CD1c-positive myeloid dendritic cell (primary cell): ENCODE measurements at regions not wholly inside any gene's neighbourhood (a gene's known extent, or its start where the extent isn't known, plus 50 kb on each side); places are given as distances from the start of the nearest gene placed in this dataset.
"Not testable (repeated sequence)": the region's sequence is repeated elsewhere in the genome, so short reads cannot be mapped to it uniquely, and the experiment has no call there.

Source experiments
- DNase-seq: peaks from one replicate; pipeline ENCODE4 v3.0.0-alpha.2; 2016; ENCODE audit errors: extremely low spot score

DNA sequence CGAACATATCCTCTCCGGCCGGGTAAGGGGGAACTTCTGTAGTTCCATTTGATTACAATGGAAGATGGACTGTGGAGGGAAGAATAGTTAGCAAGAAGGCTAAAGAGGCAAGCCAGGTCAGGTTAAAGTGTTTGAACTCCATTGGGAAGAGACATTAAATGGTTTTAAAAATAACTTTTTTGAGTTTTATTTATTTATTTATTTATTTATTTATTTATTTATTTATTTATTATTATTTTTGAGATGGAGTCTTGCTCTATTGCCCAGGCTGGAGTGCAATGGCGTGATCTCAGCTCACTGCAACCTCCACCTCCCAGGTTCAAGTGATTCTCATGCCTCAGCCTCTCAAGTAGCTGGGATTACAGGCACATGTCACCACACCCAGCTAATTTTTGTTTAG is 441.9 kb downstream of the TOX3 start:
- DNase-seq: not testable (repeated sequence)

DNA sequence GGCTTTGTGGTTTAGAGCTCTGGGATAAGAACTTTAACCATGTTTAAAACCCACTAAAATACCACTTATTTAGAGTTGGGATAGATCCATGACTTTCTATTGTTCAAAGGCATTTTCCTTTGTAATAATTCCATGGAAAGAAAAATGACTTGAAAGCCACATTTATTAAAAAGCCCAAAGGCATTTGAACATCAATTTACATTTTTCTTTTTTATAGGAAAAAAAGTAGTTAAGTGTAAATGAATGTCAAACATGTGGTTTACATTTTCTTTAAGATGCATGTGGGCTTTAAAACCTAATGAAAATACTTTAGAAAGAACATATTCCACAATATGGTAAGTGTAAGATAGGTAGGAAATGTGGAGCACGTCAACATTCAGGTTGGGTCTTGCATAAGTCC is 443.2 kb downstream of the TOX3 start:
- DNase-seq: no peak

DNA sequence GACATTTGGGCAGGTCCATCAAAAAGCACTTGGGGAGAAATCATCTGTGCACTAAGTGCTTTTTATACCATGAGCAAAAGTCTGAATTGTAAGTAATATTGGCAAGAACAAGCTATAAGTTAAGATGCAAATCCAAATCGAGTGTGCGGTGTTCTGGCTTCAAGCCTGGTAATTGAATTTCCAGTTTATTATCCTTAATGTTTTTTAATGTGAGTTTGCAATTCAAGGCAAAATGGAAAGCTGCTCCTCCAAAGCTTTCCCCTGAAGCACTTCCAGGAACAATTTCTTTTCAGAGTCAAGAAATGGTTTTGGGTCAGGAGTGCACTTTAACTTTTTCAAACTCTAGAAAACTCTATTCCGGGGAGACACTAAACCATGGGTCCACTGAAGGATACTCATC is 445.7 kb downstream of the TOX3 start:
- no peak for DNase-seq

DNA sequence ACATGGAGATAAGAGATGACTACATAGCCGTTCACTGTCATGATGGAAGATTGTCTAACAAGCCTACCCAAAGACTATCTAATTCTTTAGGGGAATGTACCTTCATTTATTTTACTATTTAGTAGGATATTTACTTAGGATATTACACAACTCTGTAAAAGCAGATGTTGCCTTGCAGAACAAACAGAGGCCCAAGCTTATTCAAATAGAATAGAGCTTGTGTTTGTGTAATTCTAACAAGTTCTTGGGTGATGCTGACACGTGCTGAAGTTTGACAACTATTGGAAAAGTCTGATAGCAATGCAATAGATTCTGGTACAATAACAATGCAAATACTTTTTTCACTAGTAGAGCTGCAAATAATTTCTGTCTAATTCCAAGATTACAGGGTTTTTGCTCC is 447.6 kb downstream of the TOX3 start:
- no peak for DNase-seq

DNA sequence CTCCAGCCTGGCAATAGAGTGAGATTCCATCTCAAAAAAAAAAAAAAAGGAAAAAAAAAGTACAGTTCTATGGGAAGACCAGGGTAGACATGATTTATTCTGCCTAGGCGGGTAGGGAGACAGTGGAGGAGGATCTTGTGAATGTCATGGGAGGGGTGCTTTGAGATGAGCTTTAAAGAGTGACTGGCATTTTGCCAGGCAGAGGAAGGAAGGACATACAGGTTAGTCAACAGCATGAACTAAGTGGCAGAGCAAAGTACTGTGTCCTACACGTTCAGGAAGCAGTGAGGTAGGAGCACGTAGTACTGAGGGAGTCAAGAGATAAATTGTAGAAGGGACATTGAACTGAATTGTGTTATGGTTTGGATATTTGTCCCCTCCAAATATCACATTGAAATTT is 451.5 kb downstream of the TOX3 start:
- DNase-seq: no peak

DNA sequence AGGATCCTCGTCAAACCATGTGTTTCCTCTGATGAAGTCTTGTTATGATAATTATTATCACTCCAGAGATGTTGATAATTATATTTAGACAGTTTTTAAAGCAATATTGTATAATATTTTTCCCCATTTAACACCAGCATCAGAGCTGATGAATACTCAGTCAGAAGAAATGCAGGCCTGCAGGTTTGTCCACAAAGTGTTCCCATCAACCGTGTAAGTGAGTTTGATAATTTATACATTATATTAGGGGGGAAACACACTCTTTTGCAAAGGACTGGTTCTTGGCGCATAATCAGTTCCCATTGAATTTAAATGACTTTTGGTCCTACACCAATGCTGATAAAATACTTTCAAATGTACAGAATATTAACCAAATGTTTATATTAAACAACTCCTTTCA is 454.8 kb downstream of the TOX3 start:
- no peak for DNase-seq

DNA sequence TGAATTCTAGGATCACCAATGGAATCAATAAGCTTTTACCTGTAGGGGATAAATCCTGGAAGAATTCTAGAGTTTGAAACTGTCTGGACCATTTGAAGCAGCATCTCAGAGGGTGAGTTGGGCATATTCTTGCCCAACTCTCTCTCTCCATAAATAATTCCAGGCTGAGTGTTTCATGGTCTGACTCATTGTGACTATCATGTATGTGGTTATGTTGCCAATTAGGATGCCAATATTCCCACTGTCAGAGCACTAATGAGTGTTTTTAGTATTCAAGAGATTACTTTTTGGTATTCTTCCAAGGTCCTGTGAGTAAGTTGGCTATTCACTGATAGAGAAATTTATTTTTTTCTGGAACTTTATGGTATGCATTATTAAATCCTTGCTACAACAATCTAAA is 456.9 kb downstream of the TOX3 start:
- DNase-seq: no peak

DNA sequence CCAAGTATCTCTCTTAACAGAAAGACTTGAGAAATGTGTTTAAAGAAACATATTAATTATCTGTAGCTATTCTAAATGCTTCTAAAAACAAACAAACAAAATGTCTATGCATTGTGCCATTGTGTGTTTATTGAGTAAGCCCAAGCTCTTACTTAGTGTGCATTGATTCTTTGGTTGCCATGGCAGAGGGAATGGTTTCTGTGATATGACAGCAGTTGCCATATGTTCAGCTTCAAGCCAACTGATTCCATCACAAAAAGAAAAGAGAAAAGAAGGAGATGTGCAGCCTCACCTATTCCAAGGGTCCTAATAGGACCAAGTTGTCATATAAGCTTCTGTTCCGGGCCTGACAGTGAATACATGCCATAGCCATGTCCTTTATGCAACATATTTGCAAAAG is 457.5 kb downstream of the TOX3 start:
- no peak for DNase-seq

DNA sequence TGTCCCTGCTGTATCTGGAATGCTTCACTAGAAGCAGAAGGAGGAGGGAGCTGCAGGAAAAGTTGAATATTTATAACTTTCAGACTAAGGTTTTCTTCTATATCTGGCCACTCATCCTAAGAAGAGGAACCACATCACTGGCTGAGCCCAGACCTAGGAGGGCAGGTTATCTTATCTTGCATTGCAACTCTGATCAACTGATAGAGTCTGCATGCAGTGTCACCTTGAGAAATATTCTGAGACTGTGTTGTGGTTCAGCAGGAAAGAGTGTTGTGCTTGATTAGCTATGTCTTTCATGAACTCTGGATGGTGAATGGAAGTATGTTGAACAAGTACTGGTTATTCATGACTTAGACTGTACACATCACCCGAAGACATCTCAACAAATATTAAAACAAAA is 460.0 kb downstream of the TOX3 start:
- DNase-seq: no peak

DNA sequence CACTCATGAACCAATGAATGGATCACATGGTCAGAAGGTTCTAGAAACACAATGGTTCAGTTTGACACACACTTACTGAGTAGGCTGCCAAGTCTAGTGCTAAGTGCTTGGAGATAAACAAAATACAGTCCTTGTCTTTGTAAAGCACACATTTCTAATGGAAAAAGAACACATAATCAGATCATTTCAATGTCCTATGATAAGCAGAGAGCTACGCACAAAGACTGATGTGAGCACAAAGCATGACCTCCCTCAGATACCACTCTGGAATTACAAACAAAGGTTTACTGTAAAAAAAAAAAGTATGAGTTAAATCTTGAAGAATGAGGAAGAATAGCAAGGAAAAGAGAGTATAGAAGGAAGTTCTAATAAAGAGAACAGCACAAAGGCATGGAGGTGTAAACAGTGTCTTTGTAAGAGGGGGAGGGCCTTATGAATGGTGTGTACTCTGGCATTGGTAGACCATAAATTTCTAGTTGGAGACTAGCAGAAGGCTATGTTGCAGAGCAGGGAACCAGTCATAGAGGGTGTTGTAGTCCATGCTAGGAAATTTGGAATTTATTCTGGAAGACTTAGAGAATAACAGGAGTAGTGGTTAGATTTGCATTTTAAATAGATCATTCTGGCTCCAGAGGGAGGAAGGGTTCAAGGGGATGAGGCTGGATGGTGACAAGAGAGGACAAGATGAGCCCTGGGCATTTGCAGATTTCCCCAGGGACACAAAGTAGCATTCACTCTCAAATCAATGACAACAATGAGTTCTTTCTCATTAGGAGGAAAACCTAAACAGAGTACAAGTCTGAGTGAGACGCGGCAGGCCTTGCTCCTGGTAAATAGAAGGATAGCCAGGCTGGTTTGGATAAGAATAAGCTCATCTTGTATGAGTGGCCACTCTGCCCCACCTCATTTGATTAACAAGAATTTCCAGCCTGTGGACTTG is 468.0 kb downstream of the TOX3 start:
- DNase-seq: no peak

DNA sequence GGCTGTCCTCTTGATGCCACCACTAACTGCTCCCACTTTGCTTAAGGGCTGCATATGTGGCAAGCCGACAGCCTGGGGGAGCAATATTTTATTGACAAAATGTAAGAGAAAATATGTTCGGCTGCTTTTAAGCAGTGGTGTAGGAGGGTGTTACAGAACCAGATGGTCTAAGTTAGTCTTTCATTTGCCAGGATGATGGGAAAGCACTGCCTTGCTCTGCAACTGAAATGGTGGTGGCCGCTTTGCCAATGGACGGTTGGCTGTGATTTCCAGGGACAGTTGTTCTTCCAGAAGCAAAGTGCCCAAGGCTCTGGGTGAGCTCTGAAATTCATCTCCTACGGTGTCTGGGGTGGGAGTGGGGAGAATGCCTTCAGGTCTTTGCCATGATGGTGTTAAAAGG is 469.3 kb downstream of the TOX3 start:
- no peak for DNase-seq

DNA sequence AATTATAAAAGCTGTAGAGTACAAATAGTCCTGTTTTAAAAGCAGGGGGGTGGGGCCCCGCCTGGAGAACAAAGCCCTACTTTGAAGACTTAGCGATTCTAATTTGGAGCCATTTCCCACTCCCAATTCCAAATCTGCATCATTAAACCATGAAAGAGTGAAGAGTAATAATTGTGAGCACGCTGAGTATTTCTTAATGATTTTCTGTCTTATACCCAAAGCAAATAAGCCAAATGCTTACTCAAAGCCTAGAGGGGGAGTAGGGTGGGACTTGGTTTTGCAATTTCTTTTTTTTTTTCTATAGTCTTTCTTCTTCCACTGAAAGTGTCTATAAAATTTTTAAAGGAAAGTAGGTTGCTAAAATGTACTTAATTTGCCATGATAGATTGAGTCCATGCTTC is 470.1 kb downstream of the TOX3 start:
- no peak for DNase-seq

DNA sequence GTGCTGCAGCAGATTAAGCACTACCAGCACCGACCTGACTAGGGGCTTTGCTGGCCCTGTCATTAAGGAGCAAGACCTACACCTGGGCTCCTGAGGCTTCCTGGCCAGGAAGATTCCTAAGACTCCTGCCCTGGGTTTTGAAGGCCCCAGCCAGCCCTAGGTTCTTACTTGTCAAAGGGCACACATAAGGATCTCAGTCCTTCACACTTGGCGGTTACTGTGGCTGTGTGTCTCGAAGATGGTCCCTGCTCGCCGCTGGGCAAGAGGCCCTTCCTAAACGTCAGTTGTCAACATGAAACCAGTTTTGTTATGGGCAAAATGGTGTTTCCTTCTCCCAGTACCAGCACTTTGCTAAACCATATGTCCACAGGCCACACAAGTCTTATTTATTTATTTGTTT is 470.6 kb downstream of the TOX3 start:
- no peak for DNase-seq

DNA sequence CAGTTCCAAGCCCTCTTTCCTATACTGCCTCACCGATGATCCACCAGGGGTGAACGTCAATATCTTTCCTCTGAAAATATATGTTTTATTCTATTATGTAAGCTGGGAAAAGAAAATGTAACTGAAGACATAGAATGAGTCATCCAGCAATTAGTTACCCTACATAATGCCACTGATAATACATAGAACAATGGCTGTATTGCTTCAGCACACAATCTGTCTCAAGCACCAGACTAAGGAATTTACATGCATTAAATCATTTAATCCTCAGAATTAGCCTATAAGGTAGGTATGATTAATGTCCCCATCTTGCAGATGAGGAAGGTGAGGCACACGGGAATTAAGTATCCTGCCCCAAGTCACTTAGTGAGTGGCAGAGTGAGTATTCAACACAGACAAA is 472.8 kb downstream of the TOX3 start:
- DNase-seq: no peak

DNA sequence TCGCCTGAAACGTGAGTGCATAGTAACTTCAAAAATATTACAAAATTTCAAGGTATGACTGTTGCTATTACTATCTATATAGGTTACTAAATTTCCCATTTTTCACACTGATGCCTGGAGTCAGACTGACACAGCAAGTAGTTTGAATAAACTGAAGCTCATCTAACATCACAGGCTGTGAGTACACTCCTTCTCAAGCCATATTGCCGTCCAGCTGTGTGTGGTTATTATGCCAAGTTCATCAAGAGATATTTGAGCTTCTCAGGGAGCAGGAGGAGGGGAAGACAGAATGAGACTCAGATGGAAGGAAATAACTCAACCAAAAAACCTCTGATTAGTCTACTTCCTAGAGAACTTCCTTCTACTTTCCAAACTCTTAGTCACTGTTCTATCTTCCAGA is 473.9 kb downstream of the TOX3 start:
- no peak for DNase-seq

DNA sequence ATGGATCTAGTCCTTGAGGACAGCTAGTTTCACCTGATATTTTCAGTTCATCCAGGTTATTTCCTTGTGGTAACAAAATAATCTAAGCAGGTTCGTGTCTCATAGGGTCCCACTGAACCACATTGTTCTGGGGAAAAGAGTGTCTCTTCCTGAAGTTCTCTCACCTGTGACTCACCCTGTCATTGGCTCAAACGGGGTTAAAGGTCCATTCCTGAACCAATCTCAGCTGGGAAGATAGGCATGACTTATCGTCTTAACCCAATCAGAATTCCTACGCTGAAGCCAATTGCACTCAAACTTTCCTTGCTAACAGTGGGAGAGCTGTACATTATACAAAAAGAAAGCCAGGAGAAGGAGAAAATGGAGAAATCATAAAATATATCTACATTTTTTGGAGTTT is 475.8 kb downstream of the TOX3 start:
- DNase-seq: no peak

DNA sequence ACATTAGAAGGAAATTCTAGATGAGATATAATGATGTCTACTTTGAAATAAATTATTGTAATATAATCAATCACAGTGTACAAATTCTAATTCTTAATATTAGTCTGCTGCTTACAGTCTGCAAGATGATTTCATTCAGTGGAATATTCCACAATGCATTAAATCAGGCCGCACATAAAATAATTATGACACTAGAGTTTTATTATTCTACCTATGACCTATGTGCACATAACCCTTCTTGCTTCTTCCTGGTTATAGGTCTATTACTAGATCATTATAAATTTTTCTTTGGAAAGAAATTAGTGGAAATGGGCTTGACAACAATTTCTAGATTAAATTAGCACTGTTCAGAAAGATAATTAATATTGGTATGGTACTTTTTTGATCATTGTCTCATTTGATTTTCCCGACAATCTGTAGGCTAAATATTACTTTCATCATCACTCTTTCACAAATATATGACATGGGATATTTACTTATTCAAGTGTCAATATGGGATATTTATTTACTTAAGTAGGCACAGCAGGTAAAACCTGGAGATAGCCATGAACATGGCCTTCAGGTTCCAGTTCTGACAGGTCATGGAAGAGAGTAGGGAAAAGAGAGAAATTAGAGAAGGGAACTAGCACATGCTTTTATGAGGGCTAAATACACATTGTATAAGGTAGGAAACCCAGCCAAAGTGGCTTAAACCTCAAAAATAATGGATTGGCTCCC is 476.4 kb downstream of the TOX3 start:
- DNase-seq: no peak

DNA sequence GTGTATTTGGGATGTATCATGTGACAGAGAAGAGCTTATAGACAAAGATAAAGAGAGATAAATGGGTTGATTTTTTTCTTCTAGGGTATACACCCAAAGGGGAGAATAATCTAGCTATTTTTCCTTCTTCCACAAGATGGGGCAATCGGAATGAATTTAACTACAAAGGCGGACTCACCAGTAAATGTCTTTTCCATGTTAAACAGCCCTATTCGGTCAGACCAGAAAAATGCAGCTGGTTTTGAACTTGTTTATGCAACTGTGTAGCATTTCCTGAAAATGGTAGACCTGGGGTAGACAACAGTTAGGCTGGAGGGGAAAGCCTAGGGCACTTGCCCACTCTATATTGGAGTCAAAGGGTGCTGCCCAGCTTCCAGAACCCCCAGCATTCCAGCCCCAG is 477.1 kb downstream of the TOX3 start:
- DNase-seq: no peak

DNA sequence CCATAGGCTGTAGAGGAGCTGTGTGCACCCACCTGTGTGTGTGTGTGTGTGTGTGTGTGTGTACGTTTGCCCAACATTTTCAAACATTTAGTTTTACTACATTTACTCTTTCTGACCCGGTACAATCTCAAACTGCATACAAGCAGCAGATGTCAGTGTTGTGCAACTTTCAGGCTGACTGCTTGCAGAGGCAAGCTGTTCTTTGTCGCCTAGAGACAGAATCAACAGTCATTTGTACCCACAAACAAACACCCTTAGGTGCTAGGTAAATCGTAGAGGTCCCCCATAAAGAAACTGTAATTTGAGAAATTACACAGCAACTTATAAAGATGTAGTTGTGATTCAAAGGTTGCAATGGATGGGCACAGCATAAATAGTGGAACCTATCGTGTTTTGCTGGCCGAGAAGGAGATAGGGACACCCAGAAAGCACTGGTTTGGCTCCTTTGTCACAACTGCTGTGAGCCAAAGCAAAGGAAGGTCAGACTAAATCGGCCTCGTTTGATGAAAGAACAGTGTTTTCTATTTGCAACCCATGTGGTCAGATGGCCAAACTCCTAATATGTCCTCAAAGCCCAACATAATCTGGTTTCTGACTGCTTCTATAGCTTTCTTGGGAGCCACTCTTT is 478.4 kb downstream of the TOX3 start:
- DNase-seq: no peak

DNA sequence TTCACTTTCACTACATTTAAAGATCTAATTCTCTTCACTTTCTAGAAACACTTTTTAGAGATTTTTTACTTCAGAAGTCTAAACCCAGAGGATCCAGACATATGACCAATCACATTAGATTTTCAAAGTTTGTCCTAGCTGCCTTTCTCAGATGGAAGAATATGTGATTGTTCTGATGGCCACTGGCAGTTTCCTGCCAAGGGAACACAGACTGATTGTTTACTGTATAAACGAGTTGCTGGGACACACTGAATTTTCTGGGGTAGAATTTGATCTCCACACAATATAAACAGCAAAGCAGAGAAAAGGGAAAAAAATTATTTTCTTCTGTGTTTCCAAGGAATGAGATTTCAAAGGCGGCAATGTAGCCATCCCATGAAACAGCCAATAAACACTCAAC is 480.0 kb downstream of the TOX3 start:
- DNase-seq: no peak

DNA sequence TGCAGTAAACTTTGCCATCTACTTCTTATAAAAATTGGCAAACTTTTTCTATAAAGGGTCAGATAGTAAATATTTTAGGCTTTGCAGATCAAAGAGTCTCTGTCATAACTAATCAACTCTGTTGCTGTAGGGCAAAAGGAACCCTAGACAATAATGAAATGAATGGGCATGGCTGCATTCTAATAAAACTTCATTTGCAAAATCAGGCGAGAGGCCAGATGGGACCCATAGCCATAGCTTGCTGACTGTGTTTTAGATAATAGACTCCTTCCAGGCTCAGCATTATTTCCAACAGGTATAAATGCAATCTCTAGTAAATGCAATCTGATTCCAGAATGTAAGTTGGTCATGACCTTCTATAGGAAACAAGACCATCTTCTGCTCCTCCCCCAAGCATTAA is 490.7 kb downstream of the TOX3 start:
- no peak for DNase-seq

DNA sequence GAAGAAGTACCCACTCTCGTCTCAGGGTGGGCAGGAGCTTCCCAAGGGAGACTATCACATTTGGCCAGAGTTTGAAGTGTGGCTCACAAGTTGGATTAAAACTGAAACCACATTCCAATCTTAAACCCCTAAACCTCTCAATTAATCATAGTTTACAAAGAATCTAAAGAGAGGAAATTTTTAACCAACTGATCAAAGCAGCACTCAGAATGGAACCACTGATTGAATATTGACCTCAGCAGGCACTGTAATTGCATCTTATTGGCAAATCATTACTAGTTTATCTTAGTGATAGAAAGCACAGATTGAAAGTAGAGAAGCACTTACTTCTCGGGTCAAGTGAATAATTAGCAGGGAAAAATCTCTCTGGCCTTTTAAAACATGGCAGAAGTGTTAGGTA is 491.6 kb downstream of the TOX3 start:
- no peak for DNase-seq

DNA sequence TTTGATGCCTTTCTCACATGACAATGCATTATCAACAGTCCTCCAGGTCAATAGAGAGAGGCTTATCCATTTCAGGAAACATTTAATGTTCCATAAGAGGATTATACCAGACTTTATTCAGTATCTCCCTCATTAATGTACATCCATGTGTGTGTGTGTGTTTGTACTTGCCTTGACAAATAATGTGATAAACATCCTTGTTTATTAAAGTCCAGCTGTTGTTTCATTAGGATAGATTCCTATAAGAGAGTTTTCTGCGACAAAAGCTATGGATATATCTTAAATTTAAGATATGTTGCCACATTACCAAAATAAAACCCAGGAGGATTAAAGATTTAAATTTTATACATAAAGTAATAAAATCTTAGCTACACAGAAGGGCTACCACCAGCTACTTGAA is 492.6 kb downstream of the TOX3 start:
- DNase-seq: no peak
